H1 (cell line): ENCODE measurements at regions not wholly inside any gene's neighbourhood (a gene's known extent, or its start where the extent isn't known, plus 50 kb on each side); places are given as distances from the start of the nearest gene placed in this dataset.

Source experiments
- CBX5 ChIP-seq: fragments of 300-800, 300-1000 bp; sonication (generic); IDR thresholded peaks from 2 replicates; pipeline ENCODE4 v1.7.1; 2016; ENCODE audit warnings: antibody characterized with exemption, low read length, low read depth
- CHD1 ChIP-seq: IDR thresholded peaks from 2 replicates; pipeline ENCODE4 v1.6.1; 2012; ENCODE audit warnings: low read depth, low read length, improper control_type of control experiment
- CREB1 ChIP-seq: IDR thresholded peaks from 2 replicates; pipeline ENCODE4 v1.6.1; 2012; ENCODE audit warnings: inconsistent platforms
- RFX5 ChIP-seq: IDR thresholded peaks from 2 replicates; pipeline ENCODE4 v1.6.1; 2011; ENCODE audit warnings: low read depth, low read length, improper control_type of control experiment, borderline replicate concordance
- RXRA ChIP-seq: IDR thresholded peaks from 2 replicates; pipeline ENCODE4 v1.6.1; 2011; ENCODE audit warnings: low read depth, mild to moderate bottlenecking, low read length, moderate library complexity; ENCODE audit not compliant: insufficient read depth
- SIRT6 ChIP-seq: IDR thresholded peaks from one replicate; pipeline ENCODE4 v1.7.1; 2012; ENCODE audit warnings: low read length, inconsistent platforms
- SP2 ChIP-seq: IDR thresholded peaks from 2 replicates; pipeline ENCODE4 v1.6.1; 2012; ENCODE audit warnings: mild to moderate bottlenecking, low read length, inconsistent platforms
- YY1 ChIP-seq: IDR thresholded peaks from 2 replicates; pipeline ENCODE4 v1.6.1; 2011; ENCODE audit warnings: low read depth, mild to moderate bottlenecking, low read length

- no peak for TF ChIP-seq CBX5
- no peak for TF ChIP-seq SP2
- TF ChIP-seq RFX5, result no peak
- no peak for TF ChIP-seq CREB1
- TF ChIP-seq RXRA, result no peak
- TF ChIP-seq CHD1, result no peak
- TF ChIP-seq YY1, result no peak
- no peak for TF ChIP-seq SIRT6
These were observed 1133.2 kb upstream of the CDH18 start (continued) for GRCh38 chr5:21121213-21121612.
